Astrocyte of the spinal cord (primary cell): ENCODE measurements at regions not wholly inside any gene's neighbourhood (a gene's known extent, or its start where the extent isn't known, plus 50 kb on each side); places are given as distances from the start of the nearest gene placed in this dataset.
A peak's percentile ranks its signal among the peaks of the same experiment; 100 is the strongest.

Experiments used
- DNase-seq: peaks from one replicate; pipeline ENCODE4 v3.0.0; 2011; ENCODE audit warnings: low read depth, low spot score
- H3K4me3 ChIP-seq: 2 replicates; pipeline ENCODE4 v1.5.1; 2011; ENCODE audit warnings: low read depth, mild to moderate bottlenecking, low read length, moderate library complexity
- CTCF ChIP-seq: IDR thresholded peaks from 2 replicates; pipeline ENCODE4 v1.5.1; 2012; ENCODE audit warnings: low read depth, mild to moderate bottlenecking, low read length, inconsistent platforms
- in situ Hi-C: cut with HindIII; loops from 2 replicates; pipeline ENCODE4 v1.10.0; 2017; ENCODE audit warnings: low sequenced_read_pairs

GRCh38 chr11:26777372-26777808 is 55.5 kb upstream of the SLC5A12 start:
- peak; percentile 29 for DNase-seq
- in situ Hi-C loops, result no loop called here

GRCh38 chr11:26778000-26778757 is 56.3 kb upstream of the SLC5A12 start:
- TF ChIP-seq CTCF, result no peak
- DNase-seq, result peak; percentile 83
- in situ Hi-C loops, result no loop called here
- no peak overlapping the region for H3K4me3 ChIP-seq

More at GRCh38 chr11:26777372-26777808, 55.5 kb upstream of the SLC5A12 start:
- TF ChIP-seq CTCF, result no peak
- H3K4me3 ChIP-seq, result no peak overlapping the region

GRCh38 chr11:26779074-26779865 is 57.4 kb upstream of the SLC5A12 start:
- no peak overlapping the region for H3K4me3 ChIP-seq
- in situ Hi-C loops, result no loop called here
- DNase-seq, result no peak
- TF ChIP-seq CTCF, result no peak

GRCh38 chr11:26780376-26781085 is 58.7 kb upstream of the SLC5A12 start:
- no peak for TF ChIP-seq CTCF
- peak; percentile 10 for DNase-seq
- in situ Hi-C loops, result no loop called here
- H3K4me3 ChIP-seq, result no peak overlapping the region

GRCh38 chr11:26782220-26782965 is 60.5 kb upstream of the SLC5A12 start:
- no peak for DNase-seq
- in situ Hi-C loops, result no loop called here
- TF ChIP-seq CTCF, result no peak
- no peak overlapping the region for H3K4me3 ChIP-seq

GRCh38 chr11:26783997-26784396 is 62.1 kb upstream of the SLC5A12 start:
- DNase-seq, result no peak
- no peak overlapping the region for H3K4me3 ChIP-seq
- in situ Hi-C loops, result no loop called here
- no peak for TF ChIP-seq CTCF
